Thoracic aorta (tissue), 2 donors: ENCODE measurements at regions not wholly inside any gene's neighbourhood (a gene's known extent, or its start where the extent isn't known, plus 50 kb on each side); places are given as distances from the start of the nearest gene placed in this dataset.
A peak's percentile ranks its signal among the peaks of the same experiment; 100 is the strongest.

Experiments used
- ATAC-seq: fragments of 150-250 bp; one replicate; pipeline ENCODE4 v1.8.0; 2017; ENCODE audit warnings: low read depth; ENCODE audit not compliant: insufficient number of reproducible peaks, low FRiP score
- DNase-seq: peaks from one replicate; pipeline ENCODE4 v3.0.0-alpha.2; 2020; ENCODE audit warnings: low spot score
- H3K27ac ChIP-seq, 2 donors: fragments of 200-600 bp; sonication (generic); 1 replicate in 1 of 2; 2 replicates in 1 of 2; pipeline ENCODE4 v1.5.1; 2016; ENCODE audit warnings: mild to moderate bottlenecking in 2 of 2, moderate library complexity in 2 of 2
- H3K27me3 ChIP-seq: fragments of 200-600 bp; sonication (generic); replicated peaks from 2 replicates; pipeline ENCODE4 v1.6.0; 2016; ENCODE audit warnings: mild to moderate bottlenecking; ENCODE audit not compliant: insufficient read depth
- H3K36me3 ChIP-seq: fragments of 200-600 bp; sonication (generic); one replicate; pipeline ENCODE4 v1.5.1; 2016
- H3K4me1 ChIP-seq, 2 donors: fragments of 200-600 bp; sonication (generic); 1 replicate in 1 of 2; 2 replicates in 1 of 2; pipeline versions ENCODE4 v1.5.1 to v1.6.0; 2016; ENCODE audit warnings: low read depth in 2 of 2, mild to moderate bottlenecking in 1 of 2; ENCODE audit not compliant: control insufficient read depth in 1 of 2
- H3K4me3 ChIP-seq: fragments of 200-600 bp; sonication (generic); 2 replicates; pipeline ENCODE4 v1.5.1; 2016; ENCODE audit warnings: mild to moderate bottlenecking
- H3K9me3 ChIP-seq: fragments of 200-600 bp; sonication (generic); 2 replicates; pipeline ENCODE4 v1.5.1; 2016
- TF ChIP-seq, protein P1 (sequence below): fragments of 200-600 bp; sonication (generic); IDR thresholded peaks from one replicate; pipeline ENCODE4 v1.5.1; 2019; ENCODE audit warnings: antibody characterized with exemption

DNA sequence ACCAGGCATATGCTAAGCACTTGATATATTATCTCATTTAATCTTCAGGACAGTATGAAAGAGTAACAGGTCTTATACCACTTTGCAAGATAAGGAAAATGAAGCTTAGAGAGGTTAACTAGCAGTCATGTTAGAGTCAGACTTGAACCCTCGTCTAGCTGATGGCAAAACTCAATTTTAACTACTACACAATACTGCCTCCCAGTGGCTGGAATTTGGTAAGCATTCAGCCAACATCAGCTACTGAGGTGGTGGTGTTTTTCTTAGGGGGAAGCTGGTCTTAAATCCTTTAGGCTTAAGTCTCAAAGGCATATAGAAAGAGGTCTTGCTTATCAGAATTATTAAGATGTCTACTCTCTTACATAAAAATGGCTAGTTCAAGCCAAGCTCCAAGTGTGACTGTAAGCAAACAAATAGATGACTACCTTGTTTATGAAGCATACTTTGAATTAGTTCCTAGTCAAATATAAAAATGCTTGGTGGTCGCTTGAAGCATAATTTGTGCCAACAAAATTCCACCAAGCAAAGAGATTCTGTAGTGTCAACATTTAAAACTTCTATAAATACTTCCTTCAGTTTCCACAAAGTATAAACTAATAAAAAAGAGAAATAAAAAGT lies 325.4 kb upstream of the FIGN start:
- DNase-seq (no peak), ATAC-seq (no peak)
- no peaks in the 10 kb centered on the region for H3K27me3 ChIP-seq
- no peak overlapping the region for H3K27ac ChIP-seq
- TF ChIP-seq, protein P1, sequence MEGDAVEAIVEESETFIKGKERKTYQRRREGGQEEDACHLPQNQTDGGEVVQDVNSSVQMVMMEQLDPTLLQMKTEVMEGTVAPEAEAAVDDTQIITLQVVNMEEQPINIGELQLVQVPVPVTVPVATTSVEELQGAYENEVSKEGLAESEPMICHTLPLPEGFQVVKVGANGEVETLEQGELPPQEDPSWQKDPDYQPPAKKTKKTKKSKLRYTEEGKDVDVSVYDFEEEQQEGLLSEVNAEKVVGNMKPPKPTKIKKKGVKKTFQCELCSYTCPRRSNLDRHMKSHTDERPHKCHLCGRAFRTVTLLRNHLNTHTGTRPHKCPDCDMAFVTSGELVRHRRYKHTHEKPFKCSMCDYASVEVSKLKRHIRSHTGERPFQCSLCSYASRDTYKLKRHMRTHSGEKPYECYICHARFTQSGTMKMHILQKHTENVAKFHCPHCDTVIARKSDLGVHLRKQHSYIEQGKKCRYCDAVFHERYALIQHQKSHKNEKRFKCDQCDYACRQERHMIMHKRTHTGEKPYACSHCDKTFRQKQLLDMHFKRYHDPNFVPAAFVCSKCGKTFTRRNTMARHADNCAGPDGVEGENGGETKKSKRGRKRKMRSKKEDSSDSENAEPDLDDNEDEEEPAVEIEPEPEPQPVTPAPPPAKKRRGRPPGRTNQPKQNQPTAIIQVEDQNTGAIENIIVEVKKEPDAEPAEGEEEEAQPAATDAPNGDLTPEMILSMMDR = peak; percentile 41
- no peaks in the 10 kb centered on the region for H3K36me3 ChIP-seq
- no peak overlapping the region for H3K4me3 ChIP-seq
- peaks cover 0 to 24% of the 10 kb centered on the region in 2 donors for H3K4me1 ChIP-seq
- no peaks in the 10 kb centered on the region for H3K9me3 ChIP-seq

DNA sequence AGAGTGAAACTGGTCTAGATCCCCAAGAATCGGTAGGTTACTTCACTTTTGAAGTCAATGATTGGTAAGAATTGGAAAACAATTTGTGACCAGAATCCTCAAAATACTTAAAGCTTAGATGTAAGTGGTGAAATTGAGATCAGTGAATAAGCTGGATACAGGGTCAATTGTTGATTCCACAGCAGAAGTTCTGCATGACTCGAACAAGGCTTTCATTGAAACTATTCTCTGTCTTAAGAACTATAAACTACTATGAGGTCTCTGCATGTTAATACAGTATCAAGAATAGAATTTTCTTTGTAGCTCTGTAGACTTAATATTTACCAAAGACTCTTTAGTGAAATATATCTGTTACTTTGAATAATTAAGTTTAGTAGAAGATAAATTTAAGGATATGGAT lies 324.2 kb upstream of the FIGN start:
- no peak for ATAC-seq
- Histone ChIP-seq H3K27ac (no peak overlapping the region), H3K4me1 (peaks cover 5 to 36% of the 10 kb centered on the region in 2 donors), H3K4me3 (no peak overlapping the region), H3K36me3 (no peaks in the 10 kb centered on the region), H3K27me3 (no peaks in the 10 kb centered on the region), H3K9me3 (no peaks in the 10 kb centered on the region)
- TF ChIP-seq, protein P1 = no peak
- DNase-seq = no peak

- peaks cover 22 to 67% of the 10 kb centered on the region in 2 donors for H3K4me1 ChIP-seq
- H3K27ac ChIP-seq = peak overlapping the region; percentile 38 to 43
- H3K27me3 ChIP-seq = no peaks in the 10 kb centered on the region
- DNase-seq (no peak), ATAC-seq (no peak)
- no peak overlapping the region for H3K4me3 ChIP-seq
- H3K9me3 ChIP-seq = no peaks in the 10 kb centered on the region
- TF ChIP-seq, protein P1 = no peak
- no peaks in the 10 kb centered on the region for H3K36me3 ChIP-seq
Observed at GRCh38 chr2:164055623-164056022, 319.8 kb upstream of the FIGN start.

- TF ChIP-seq, protein P1 = no peak
- no peak for ATAC-seq
- Histone ChIP-seq H3K4me1 (peaks cover 22 to 61% of the 10 kb centered on the region in 2 donors), H3K27ac (no peak overlapping the region), H3K4me3 (no peak overlapping the region), H3K9me3 (no peaks in the 10 kb centered on the region), H3K36me3 (no peaks in the 10 kb centered on the region), H3K27me3 (no peaks in the 10 kb centered on the region)
- no peak for DNase-seq
Observed at GRCh38 chr2:164054651-164055050, 318.8 kb upstream of the FIGN start.

DNA sequence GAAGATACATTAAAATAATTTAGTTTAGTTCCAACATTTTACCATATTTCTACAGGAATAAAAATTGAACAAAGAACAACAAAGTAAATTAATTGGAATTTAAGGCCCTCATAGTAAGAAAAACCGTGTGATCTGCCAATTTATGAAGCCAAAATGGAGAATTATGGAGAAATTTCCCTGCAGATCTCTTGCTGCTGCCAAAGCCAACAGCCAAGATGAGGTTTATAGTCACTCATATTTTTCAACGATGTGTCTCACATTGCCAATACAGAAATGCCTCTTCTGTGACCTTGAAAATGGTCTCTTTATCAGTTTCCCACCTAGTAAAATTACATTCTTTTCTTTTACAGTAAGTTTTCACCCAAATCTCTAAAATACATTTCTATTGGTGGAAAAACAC lies 317.2 kb upstream of the FIGN start:
- Histone ChIP-seq H3K36me3 (no peaks in the 10 kb centered on the region), H3K27ac (peak overlapping the region; percentile 29 to 44), H3K9me3 (no peaks in the 10 kb centered on the region), H3K4me1 (peaks cover 22 to 60% of the 10 kb centered on the region in 2 donors), H3K27me3 (no peaks in the 10 kb centered on the region), H3K4me3 (no peak overlapping the region)
- no peak for DNase-seq
- TF ChIP-seq, protein P1 = no peak
- no peak for ATAC-seq
